GM04504 (cell line): ENCODE measurements at regions not wholly inside any gene's neighbourhood (a gene's known extent, or its start where the extent isn't known, plus 50 kb on each side); places are given as distances from the start of the nearest gene placed in this dataset.

Experiments
- DNase-seq: peaks from one replicate; pipeline ENCODE4 v3.0.0-alpha.2; 2012; ENCODE audit warnings: low read depth

- no peak for DNase-seq
Observed at GRCh38 chr18:24736662-24737330, 276.4 kb downstream of the HRH4 start.

GRCh38 chr18:24740829-24741228, 280.4 kb downstream of the HRH4 start:
- no peak for DNase-seq

DNA sequence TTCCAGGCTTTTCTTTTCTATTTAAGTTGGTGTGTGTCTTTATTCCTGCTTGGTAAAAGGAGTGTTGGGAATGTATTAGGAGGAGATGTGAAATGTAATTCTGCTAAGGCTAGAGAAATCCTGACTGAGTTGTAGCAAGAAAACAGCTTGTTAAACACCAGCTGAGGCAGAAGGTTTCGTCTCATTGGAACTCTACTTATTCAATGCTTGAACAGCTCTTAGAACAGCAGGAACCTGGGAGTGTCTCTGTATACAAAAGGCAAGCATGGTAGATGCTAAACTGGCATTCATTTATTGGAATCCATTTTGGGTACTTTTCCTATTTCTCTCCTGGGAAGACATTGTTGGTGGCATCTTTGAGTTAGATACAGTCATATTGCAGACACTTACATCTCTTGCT, 280.9 kb downstream of the HRH4 start:
- no peak for DNase-seq

GRCh38 chr18:24741965-24742724, 281.7 kb downstream of the HRH4 start:
- DNase-seq: peak; percentile 17

GRCh38 chr18:24754583-24755253, 294.3 kb downstream of the HRH4 start:
- no peak for DNase-seq

GRCh38 chr18:24756385-24756784, 295.9 kb downstream of the HRH4 start:
- no peak for DNase-seq

DNA sequence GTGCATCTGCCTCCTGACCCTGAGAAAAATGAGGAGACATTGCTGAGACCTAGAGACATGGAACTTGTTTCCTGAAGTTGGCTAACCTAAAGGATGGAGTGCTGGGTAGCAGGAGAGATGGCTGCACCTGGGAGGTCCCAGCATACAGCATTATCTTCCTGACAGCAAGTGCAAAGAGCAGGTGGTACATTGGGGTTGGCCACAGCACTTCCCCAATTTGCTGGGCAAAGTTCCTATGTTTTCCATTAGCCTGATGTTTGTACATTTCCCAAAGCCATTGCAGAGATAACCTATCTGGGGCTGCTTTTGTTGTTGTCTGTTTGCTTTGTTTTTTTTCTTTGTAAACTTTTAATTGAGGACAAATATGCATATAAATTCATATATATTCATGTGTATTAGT, 296.7 kb downstream of the HRH4 start:
- DNase-seq: no peak

DNA sequence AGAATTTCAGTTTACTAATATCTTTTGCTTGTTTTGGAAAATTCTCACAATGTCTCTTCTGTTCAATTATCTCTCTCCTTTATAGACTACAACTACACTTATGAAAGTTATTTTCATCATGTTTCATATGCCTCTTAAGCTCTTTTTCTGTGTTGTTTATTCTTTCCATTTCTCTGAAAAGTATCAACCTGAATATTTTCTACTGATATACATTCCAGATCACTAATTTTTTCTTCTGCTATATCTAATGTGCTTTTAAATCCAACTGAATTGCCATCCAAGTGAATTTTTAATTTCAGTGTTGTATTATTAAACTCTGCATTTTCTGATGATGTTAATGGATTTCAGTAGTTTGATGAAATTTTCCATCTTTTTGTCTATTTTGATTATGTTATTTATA, 301.3 kb downstream of the HRH4 start:
- DNase-seq: no peak

GRCh38 chr18:24762511-24762910, 302.1 kb downstream of the HRH4 start:
- no peak for DNase-seq

- peak; percentile 36 for DNase-seq
Observed at GRCh38 chr18:24763765-24764513, 303.5 kb downstream of the HRH4 start.

- no peak for DNase-seq
Observed at GRCh38 chr18:24764766-24765165, 304.3 kb downstream of the HRH4 start.

- peak; percentile 61 for DNase-seq
Observed at GRCh38 chr18:24766376-24766775, 305.9 kb downstream of the HRH4 start.

DNA sequence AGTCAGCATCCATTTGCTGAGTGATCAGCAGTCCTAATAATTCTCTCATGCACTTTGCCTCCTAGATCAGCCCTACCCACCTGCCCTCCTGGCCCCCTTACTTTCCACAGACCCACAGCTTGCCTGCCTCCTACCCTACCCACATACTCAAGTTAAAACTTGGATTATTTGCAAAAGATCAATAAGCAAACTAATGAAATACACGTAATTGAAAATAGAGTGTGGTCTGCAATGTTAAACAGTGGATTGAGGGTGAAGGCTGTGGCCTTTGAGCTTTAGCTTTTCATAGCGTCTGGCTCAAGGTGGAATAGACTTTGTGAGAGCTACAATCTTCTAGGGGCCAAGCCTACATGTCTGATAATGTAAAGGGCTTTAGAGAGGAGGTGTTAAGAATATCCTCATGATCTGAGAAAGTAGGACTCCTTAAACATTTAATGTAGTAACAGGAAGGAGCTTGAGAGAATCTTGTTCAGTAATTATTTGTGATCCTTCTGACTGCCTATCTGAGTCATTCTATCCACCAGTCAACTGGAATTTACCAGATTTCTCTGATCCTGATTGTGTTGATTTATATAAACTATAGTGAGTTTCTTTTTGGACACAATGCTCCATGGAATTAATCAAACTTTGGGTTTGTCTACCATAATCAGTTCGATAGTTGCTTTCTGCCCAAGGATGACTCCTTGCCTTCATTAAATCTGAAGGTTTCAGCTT, 310.0 kb downstream of the HRH4 start:
- DNase-seq: no peak

DNA sequence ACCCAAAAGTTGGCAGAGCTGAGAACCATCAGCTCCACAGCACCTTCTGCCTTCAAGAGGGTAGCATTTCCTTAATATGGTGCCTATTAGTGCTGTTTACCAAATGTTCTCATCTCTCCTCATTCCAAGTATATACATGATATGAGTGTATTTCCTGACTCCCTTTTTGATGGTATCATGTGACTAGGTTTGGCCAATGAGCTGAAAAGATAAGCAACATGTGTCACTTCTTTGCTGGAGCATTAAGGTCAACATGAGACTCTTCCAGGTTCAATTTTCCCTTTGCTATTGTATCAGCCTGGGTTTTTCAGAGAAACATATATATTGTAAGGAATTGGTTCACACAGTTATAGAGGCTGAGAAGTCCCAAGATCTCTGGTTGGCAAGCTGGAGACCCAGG, 310.9 kb downstream of the HRH4 start:
- no peak for DNase-seq

DNA sequence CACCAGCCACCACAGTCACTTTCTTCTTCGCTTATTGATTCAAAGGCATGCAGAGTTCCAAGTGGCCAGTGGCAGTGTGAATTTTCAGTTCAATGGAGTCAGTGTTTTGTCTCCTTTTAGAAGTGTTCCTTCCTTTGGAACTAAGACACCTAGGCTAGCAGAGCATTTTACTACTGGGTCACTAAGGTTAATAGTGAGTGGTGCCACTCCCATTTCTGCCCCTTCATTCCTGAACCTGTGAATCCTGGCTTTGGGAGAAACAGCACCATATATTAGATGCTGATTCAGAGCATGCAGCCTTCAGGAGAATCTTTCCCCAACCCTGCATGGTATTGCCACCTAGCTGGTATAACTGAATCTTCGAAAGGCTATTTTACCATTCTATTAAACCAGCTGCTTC, 312.7 kb downstream of the HRH4 start:
- DNase-seq: no peak

DNA sequence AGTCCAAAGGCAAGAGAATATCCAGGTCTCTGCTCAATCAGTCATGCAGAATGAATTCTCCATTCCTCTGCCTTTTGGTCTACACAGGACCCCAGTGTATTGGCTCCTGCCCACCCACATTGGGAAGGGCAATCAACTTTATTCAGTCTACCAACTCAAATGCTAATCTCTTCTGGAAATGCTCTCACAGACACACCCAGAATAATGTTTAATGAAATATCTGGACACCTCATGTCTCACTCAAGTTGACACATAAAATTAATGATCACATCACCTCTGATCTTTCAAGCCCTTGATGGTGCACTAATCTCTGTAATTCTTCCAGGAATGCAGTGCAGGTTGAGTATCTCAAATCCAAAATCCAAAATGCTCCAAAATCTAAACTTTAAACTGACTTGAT, 315.6 kb downstream of the HRH4 start:
- no peak for DNase-seq

DNA sequence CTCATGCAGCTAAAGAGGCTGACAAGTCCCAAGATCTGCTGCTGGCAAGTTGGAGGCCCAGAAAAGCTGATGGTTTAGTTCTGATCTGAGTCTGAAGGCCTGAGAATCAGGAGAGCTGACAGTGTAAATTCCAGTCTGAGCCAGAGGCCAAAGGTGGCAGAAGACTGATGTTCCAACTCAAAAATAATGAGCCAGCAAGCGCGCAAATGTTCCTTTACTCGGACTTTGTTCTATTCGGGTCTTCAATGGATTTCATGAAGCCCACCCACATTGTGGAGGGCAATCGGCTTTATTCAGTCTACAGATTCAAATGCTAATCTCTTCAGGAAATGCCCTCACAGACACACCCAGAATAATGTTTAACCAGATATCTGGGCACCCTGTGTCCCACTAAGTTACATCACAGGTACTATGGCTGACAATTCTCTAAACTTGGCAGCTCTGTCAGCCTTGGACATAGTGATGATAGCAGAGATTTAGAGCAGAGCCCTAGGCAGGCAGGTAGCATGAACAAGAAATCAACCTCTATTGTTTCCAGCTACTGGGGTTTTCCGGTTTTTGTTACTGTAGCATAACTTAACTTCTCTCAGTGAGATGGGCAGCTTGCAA, 318.5 kb downstream of the HRH4 start:
- no peak for DNase-seq

GRCh38 chr18:24782566-24782965, 322.1 kb downstream of the HRH4 start:
- DNase-seq: no peak

DNA sequence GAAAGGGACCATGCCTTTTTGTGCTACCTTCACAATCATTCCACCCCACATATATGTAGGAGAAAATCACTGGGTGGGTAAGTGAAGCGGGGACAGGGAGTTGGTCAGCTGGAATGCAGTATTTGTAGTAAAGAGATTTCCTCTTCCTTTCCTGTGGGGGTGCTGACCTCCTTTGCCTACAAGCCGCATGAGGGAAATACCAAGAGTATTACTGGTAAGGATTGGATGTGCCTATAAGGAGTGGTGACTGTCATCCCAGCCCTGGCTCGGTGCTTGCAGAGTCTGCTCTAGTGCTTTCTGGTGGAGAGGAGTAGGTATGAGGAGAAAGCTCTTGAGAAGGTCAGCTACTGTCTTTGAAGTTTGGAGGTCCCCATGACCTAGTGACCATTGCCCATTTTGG, 324.6 kb downstream of the HRH4 start:
- DNase-seq: no peak

DNA sequence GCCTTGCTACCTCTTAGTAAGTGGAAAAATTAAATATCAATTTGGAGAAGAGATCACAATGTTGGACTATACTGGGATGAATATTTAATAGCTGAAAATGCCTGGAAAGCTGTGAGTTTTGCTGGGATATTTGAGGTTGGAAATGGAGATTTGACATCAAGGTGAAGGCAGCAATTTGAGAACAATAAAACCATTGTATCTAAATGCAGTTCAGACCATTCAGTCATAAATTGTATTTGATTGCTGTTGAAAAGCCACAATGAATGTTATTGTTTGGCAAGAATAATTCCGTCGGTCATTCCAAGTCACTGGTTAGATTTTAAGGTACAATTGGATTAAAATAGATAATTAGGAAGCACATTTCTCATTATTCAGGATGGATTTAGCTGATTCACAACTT, 325.6 kb downstream of the HRH4 start:
- DNase-seq: no peak

GRCh38 chr18:24790347-24790746, 329.9 kb downstream of the HRH4 start:
- DNase-seq: no peak
